H1 (cell line): ENCODE measurements at regions not wholly inside any gene's neighbourhood (a gene's known extent, or its start where the extent isn't known, plus 50 kb on each side); places are given as distances from the start of the nearest gene placed in this dataset.

Experiments
- CTCF ChIA-PET: fragments of 300-600 bp; sonication (Branson Sonifier 250); formaldehyde crosslinking; loops from one replicate; lab custom pipeline; 2021; ENCODE audit not compliant: partially characterized antibody; lab: Charles Lee
- POLR2A ChIA-PET: fragments of 300-600 bp; sonication (Branson Sonifier 250); formaldehyde crosslinking; loops from one replicate; lab custom pipeline; 2021; ENCODE audit warnings: inconsistent platforms; ENCODE audit not compliant: partially characterized antibody; lab: Charles Lee
- DNase-seq, 2 experiments: peaks; one replicate each; pipeline versions ENCODE4 v3.0.0 to v3.0.0-alpha.2; 2010 to 2022; ENCODE audit warnings: low spot score in 2 of 2, low read depth in 1 of 2, mixed read lengths in 1 of 2
- FAIRE-seq: peaks from 2 replicates; lab custom pipeline; 2011; peaks lifted over from hg19 to GRCh38; lab: Jason Lieb, UNC
- H2AFZ ChIP-seq: 2 replicates; pipeline ENCODE4 v1.8.1; 2012; ENCODE audit warnings: low read length, inconsistent platforms
- H2AK5ac ChIP-seq: 2 replicates; pipeline ENCODE4 v1.6.1; 2013; ENCODE audit warnings: low read depth, low read length
- H2BK120ac ChIP-seq: replicated peaks from 2 replicates; pipeline ENCODE3; 2013; ENCODE audit warnings: low read depth, low read length, inconsistent platforms
- H2BK12ac ChIP-seq: 2 replicates; pipeline ENCODE4 v1.6.1; 2013; ENCODE audit warnings: low read depth, low read length
- H2BK15ac ChIP-seq: 2 replicates; pipeline ENCODE4 v1.6.1; 2013; ENCODE audit warnings: low read length
- H2BK20ac ChIP-seq: 2 replicates; pipeline ENCODE4 v1.6.1; 2013; ENCODE audit warnings: low read length
- H2BK5ac ChIP-seq: 2 replicates; pipeline ENCODE4 v1.6.1; 2013; ENCODE audit warnings: low read depth, low read length
- H3K14ac ChIP-seq: 2 replicates; pipeline ENCODE4 v1.6.1; 2013; ENCODE audit warnings: inconsistent platforms; ENCODE audit not compliant: insufficient read length
- H3K18ac ChIP-seq: 2 replicates; pipeline ENCODE4 v1.6.1; 2013; ENCODE audit warnings: low read length; ENCODE audit errors: extremely low read depth
- H3K23ac ChIP-seq: 2 replicates; pipeline ENCODE4 v1.6.1; 2013; ENCODE audit warnings: inconsistent platforms; ENCODE audit not compliant: insufficient read length
- H3K23me2 ChIP-seq: 2 replicates; pipeline ENCODE4 v1.6.1; 2013; ENCODE audit warnings: low read depth, low read length
- H3K27ac ChIP-seq: 2 replicates; pipeline ENCODE4 v1.6.1; 2011; ENCODE audit warnings: low read depth, low read length, inconsistent platforms
- H3K27me3 ChIP-seq, 4 experiments: replicated peaks in 1 of 4; 1 replicate in 1 of 4; 2 replicates in 3 of 4; pipeline versions ENCODE4 v1.6.1 to v1.8.1; 2011 to 2013; ENCODE audit warnings: low read length in 3 of 4, mild to moderate bottlenecking in 3 of 4, inconsistent platforms in 2 of 4, mixed read lengths in 2 of 4, moderate library complexity in 1 of 4; ENCODE audit not compliant: control insufficient read depth in 3 of 4, insufficient read depth in 3 of 4; ENCODE audit errors: extremely low read depth in 1 of 4
- H3K36me3 ChIP-seq, 4 experiments: 2 replicates each; pipeline versions ENCODE4 v1.6.1 to v1.8.1; 2011 to 2013; ENCODE audit warnings: mild to moderate bottlenecking in 4 of 4, low read length in 3 of 4, moderate library complexity in 2 of 4, control low read depth in 1 of 4, inconsistent platforms in 1 of 4; ENCODE audit not compliant: insufficient read depth in 4 of 4, control insufficient read depth in 2 of 4
- H3K4ac ChIP-seq: replicated peaks from 2 replicates; pipeline ENCODE3; 2013; ENCODE audit warnings: low read length, low read depth, mixed read lengths, inconsistent platforms; ENCODE audit not compliant: insufficient read length
- H3K4me1 ChIP-seq, 4 experiments: replicated peaks in 1 of 4; 1 replicate in 1 of 4; 2 replicates in 3 of 4; pipeline versions ENCODE4 v1.6.1 to v1.8.1; 2011 to 2013; ENCODE audit warnings: low read length in 3 of 4, inconsistent platforms in 2 of 4, mixed read lengths in 1 of 4; ENCODE audit not compliant: insufficient read depth in 4 of 4, control insufficient read depth in 3 of 4
- H3K4me2 ChIP-seq, 2 experiments: 2 replicates each; pipeline versions ENCODE4 v1.6.1 to v1.8.1; 2011 to 2013; ENCODE audit warnings: low read depth in 2 of 2, low read length in 2 of 2, control low read depth in 1 of 2, inconsistent platforms in 1 of 2, mild to moderate bottlenecking in 1 of 2; ENCODE audit not compliant: insufficient read depth in 1 of 2
- H3K4me3 ChIP-seq, 4 experiments: fragments of 200-600, 300-600 bp in 1 of 4; sonication (generic), shearing (Covaris generic), sonication (Bioruptor Twin) in 1 of 4; 2 replicates each; pipeline versions ENCODE4 v1.5.1 to v1.8.1; 2011 to 2016; ENCODE audit warnings: low read length in 4 of 4, low read depth in 3 of 4, control low read depth in 2 of 4, inconsistent platforms in 2 of 4, mild to moderate bottlenecking in 2 of 4, mixed read lengths in 1 of 4, moderate library complexity in 1 of 4; ENCODE audit not compliant: insufficient read depth in 2 of 4; ENCODE audit errors: extremely low read depth in 1 of 4
- H3K56ac ChIP-seq: replicated peaks from 2 replicates; pipeline ENCODE3; 2013; ENCODE audit warnings: low read depth, mild to moderate bottlenecking, mixed read lengths, low read length, inconsistent platforms; ENCODE audit not compliant: insufficient read length
- H3K79me1 ChIP-seq: 2 replicates; pipeline ENCODE4 v1.6.1; 2013; ENCODE audit warnings: low read depth, low read length, control low read depth
- H3K79me2 ChIP-seq, 2 experiments: 2 replicates each; pipeline versions ENCODE4 v1.6.1 to v1.8.1; 2012 to 2013; ENCODE audit warnings: low read length in 2 of 2, mild to moderate bottlenecking in 2 of 2, inconsistent platforms in 1 of 2; ENCODE audit not compliant: insufficient read depth in 2 of 2, control insufficient read depth in 1 of 2
- H3K9ac ChIP-seq, 4 experiments: replicated peaks in 1 of 4; 1 replicate in 1 of 4; 2 replicates in 3 of 4; pipeline versions ENCODE4 v1.6.1 to v1.8.1; 2011 to 2013; ENCODE audit warnings: low read depth in 3 of 4, low read length in 3 of 4, control low read depth in 2 of 4, mild to moderate bottlenecking in 2 of 4, moderate library complexity in 2 of 4, inconsistent platforms in 1 of 4; ENCODE audit errors: extremely low read depth in 1 of 4
- H3K9me3 ChIP-seq, 2 experiments: 2 replicates each; pipeline versions ENCODE4 v1.6.1 to v1.8.1; 2012 to 2013; ENCODE audit warnings: mild to moderate bottlenecking in 2 of 2, moderate library complexity in 2 of 2, control low read depth in 1 of 2, inconsistent platforms in 1 of 2, low read depth in 1 of 2, low read length in 1 of 2, mixed read lengths in 1 of 2; ENCODE audit not compliant: insufficient read depth in 2 of 2
- H4K20me1 ChIP-seq, 2 experiments: replicated peaks in 1 of 2; 2 replicates each; pipeline versions ENCODE3 to v1.8.1; 2011 to 2013; ENCODE audit warnings: inconsistent platforms in 2 of 2, low read length in 2 of 2, mild to moderate bottlenecking in 1 of 2; ENCODE audit not compliant: insufficient read depth in 2 of 2, control insufficient read depth in 1 of 2
- H4K5ac ChIP-seq: 2 replicates; pipeline ENCODE4 v1.6.1; 2013; ENCODE audit warnings: low read length, low read depth, mixed read lengths, inconsistent platforms; ENCODE audit not compliant: insufficient read length
- H4K8ac ChIP-seq: 2 replicates; pipeline ENCODE4 v1.8.0; 2013; ENCODE audit warnings: mild to moderate bottlenecking, moderate library complexity, low read length, inconsistent platforms; ENCODE audit not compliant: insufficient read depth; ENCODE audit errors: extremely low read depth
- H4K91ac ChIP-seq: replicated peaks from 2 replicates; pipeline ENCODE3; 2013; ENCODE audit warnings: low read length, mixed read lengths, inconsistent platforms; ENCODE audit not compliant: insufficient read length
- RXRA ChIP-seq: IDR thresholded peaks from 2 replicates; pipeline ENCODE4 v1.6.1; 2011; ENCODE audit warnings: low read depth, mild to moderate bottlenecking, low read length, moderate library complexity; ENCODE audit not compliant: insufficient read depth
- SP2 ChIP-seq: IDR thresholded peaks from 2 replicates; pipeline ENCODE4 v1.6.1; 2012; ENCODE audit warnings: mild to moderate bottlenecking, low read length, inconsistent platforms
- WGBS, 2 experiments: shearing (Covaris generic) in 1 of 2; methylation state at CpG; one replicate each; pipeline versions ENCODE4 v1.1.6 to v1.1.7; 2013 to 2015; ENCODE audit warnings: low lambda C conversion rate in 2 of 2, mixed read lengths in 2 of 2, inconsistent platforms in 1 of 2, low coverage in 1 of 2, missing lambda C conversion rate in 1 of 2; ENCODE audit not compliant: insufficient replicate concordance in 2 of 2, insufficient coverage in 1 of 2, insufficient read length in 1 of 2; ENCODE audit errors: extremely low coverage in 1 of 2, missing lambda C conversion rate in 1 of 2; 5-methylcytosine and 5-hydroxymethylcytosine counted together

GRCh38 chr21:35229290-35229689 lies 180.2 kb upstream of the RUNX1 start:
- CTCF ChIA-PET: interaction anchor here (1.0 kb wide), 1 partner anchor 10 kb away, joined by 3 read pairs; no protein-coding TSS in a partner anchor

More at GRCh38 chr21:35229290-35229689, 180.2 kb upstream of the RUNX1 start:
- Histone ChIP-seq H3K27ac (no peak overlapping the region), H3K9me3 (no peaks in the 10 kb centered on the region), H2AK5ac (no peak overlapping the region), H4K20me1 (no peaks in the 10 kb centered on the region), H2BK120ac (no peak overlapping the region), H2BK5ac (no peak overlapping the region), H2BK12ac (no peak overlapping the region), H3K27me3 (no peaks in the 10 kb centered on the region), H4K5ac (no peak overlapping the region), H3K79me2 (no peaks in the 10 kb centered on the region), H4K91ac (no peak overlapping the region), H3K9ac (no peak overlapping the region), H3K4me1 (peaks cover 0 to 14% (median 2%) of the 10 kb centered on the region in 4 experiments; a peak in 4 of 7 replicates), H3K56ac (no peak overlapping the region), H3K23me2 (no peaks in the 10 kb centered on the region), H3K4ac (no peak overlapping the region), H2BK15ac (no peak overlapping the region), H3K23ac (no peak overlapping the region), H3K79me1 (no peaks in the 10 kb centered on the region), H3K4me3 (no peak overlapping the region), H2BK20ac (no peak overlapping the region), H3K14ac (no peak overlapping the region), H4K8ac (no peak overlapping the region), H2AFZ (no peak overlapping the region), H3K4me2 (no peak overlapping the region), H3K18ac (no peak overlapping the region), H3K36me3 (no peaks in the 10 kb centered on the region)
- no peak for FAIRE-seq
- POLR2A ChIA-PET: no interaction called here
- 100% methylated on average over 3 of the region's 3 CpGs; no CpG with 5 or more reads in 1 of the 2 experiments for WGBS, 2 experiments
- DNase-seq: no peak
- no peak for TF ChIP-seq SP2
- TF ChIP-seq RXRA: no peak
